22Rv1 (cell line): ENCODE measurements at regions not wholly inside any gene's neighbourhood (a gene's known extent, or its start where the extent isn't known, plus 50 kb on each side); places are given as distances from the start of the nearest gene placed in this dataset.

ENCODE experiments used
- H3K27ac ChIP-seq: fragments of 450-650 bp; 2 replicates; pipeline ENCODE4 v1.5.1; 2017
- ZFX ChIP-seq: fragments of 450-650 bp; IDR thresholded peaks from 2 replicates; pipeline ENCODE4 v1.6.1; 2017; ENCODE audit warnings: antibody characterized with exemption, borderline replicate concordance
- TF ChIP-seq, protein P1 (sequence below): fragments of 450-650 bp; IDR thresholded peaks from 2 replicates; pipeline ENCODE4 v1.5.1; 2017; ENCODE audit warnings: mild to moderate bottlenecking

DNA sequence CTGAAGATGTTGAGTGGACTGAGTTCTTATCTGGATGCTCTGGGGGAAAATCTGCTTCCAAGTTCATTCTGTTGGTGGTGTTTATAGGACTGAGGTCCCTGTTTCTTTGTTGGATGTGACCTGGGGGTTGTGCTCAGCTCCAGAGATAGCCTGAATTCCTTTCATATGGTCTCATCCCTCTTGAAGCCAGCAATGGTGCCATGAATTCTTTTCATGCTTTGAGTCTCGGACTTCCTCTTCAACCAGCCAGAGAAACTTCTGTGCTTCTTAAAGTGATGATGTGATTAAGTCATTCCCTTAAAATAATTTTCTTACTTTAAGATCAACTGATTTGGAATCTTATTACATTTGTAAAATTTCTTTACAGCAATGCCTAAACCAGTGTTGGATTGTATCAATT is 233.8 kb upstream of the UGT8 start:
- no peak overlapping the region for H3K27ac ChIP-seq
- TF ChIP-seq, protein P1, sequence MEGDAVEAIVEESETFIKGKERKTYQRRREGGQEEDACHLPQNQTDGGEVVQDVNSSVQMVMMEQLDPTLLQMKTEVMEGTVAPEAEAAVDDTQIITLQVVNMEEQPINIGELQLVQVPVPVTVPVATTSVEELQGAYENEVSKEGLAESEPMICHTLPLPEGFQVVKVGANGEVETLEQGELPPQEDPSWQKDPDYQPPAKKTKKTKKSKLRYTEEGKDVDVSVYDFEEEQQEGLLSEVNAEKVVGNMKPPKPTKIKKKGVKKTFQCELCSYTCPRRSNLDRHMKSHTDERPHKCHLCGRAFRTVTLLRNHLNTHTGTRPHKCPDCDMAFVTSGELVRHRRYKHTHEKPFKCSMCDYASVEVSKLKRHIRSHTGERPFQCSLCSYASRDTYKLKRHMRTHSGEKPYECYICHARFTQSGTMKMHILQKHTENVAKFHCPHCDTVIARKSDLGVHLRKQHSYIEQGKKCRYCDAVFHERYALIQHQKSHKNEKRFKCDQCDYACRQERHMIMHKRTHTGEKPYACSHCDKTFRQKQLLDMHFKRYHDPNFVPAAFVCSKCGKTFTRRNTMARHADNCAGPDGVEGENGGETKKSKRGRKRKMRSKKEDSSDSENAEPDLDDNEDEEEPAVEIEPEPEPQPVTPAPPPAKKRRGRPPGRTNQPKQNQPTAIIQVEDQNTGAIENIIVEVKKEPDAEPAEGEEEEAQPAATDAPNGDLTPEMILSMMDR: no peak
- TF ChIP-seq ZFX: no peak

DNA sequence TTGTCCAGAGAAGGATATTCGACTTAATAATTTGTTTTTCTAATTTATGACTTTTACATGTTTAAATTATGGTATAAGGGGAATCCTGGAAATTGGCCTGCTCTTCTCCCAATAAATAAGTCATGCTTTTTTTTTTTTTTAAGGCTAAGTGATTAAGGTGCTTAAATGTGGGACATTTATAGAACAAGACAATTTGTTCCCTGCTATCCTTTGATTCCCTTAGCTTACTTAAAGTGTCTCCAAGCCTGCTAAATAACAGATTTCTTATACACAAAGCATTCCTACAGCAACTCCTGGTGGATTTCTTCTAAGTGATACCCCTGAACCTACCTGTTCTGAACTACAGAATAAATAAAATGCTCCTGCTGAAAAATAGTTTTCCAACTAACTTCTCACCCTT is 233.0 kb upstream of the UGT8 start:
- H3K27ac ChIP-seq: no peak overlapping the region
- TF ChIP-seq, protein P1: no peak
- TF ChIP-seq ZFX: no peak

- H3K27ac ChIP-seq: no peak overlapping the region
- TF ChIP-seq ZFX: no peak
- TF ChIP-seq, protein P1: no peak
These were observed 232.2 kb upstream of the UGT8 start for GRCh38 chr4:114366368-114366767.

DNA sequence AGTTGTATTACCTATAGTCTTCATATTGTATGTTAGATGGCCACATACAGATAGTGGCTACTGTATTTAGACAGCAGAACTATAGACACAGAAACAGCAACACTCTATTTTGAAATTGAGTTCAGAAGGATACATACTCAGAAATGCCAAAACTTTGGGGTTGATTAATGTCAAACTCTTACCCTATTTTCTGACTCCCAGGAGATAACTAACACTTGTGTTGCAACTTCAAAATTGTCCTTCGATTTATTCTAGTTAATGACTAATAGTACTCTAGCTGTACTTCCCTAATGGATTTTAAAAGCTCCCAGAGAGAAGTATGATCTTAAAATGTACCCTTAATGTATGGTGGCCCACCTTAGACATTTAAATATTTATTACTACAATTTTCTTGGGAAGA is 229.9 kb upstream of the UGT8 start:
- TF ChIP-seq ZFX: no peak
- TF ChIP-seq, protein P1: no peak
- H3K27ac ChIP-seq: no peak overlapping the region

- H3K27ac ChIP-seq: no peak overlapping the region
- no peak for TF ChIP-seq ZFX
- TF ChIP-seq, protein P1: no peak
These were observed 225.1 kb upstream of the UGT8 start for GRCh38 chr4:114373508-114373907.

- TF ChIP-seq, protein P1: peak; percentile 80
- TF ChIP-seq ZFX: no peak
- H3K27ac ChIP-seq: no peak overlapping the region
These were observed 220.2 kb upstream of the UGT8 start for GRCh38 chr4:114378305-114378903.

DNA sequence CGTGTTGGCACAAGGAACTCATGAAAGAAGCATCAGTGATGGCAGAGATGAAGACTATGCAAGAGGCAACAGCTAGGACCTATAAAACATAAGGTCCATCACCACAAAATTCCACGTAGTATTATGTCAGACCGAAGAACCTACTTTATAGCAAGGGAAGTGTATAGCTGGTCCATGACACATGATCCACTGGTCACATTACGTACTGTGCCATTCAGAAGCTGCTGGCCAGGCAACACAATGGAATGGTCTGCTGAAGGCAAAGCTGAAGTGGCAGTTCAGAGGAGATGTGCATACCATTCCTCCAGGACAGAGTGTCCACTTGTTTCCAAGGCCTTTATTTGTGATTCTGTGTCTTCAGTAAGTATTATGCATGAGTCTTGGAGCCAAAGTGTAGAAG is 215.5 kb upstream of the UGT8 start:
- no peak for TF ChIP-seq ZFX
- TF ChIP-seq, protein P1: no peak
- H3K27ac ChIP-seq: no peak overlapping the region
